HL-60 (cell line): ENCODE measurements at regions not wholly inside any gene's neighbourhood (a gene's known extent, or its start where the extent isn't known, plus 50 kb on each side); places are given as distances from the start of the nearest gene placed in this dataset.

Source experiments
- CTCF ChIP-seq: IDR thresholded peaks from one replicate; pipeline ENCODE4 v1.5.1; 2011; ENCODE audit warnings: low read length, control low read depth, inconsistent platforms; ENCODE audit not compliant: insufficient read depth
- POLR2AphosphoS5 ChIP-seq: IDR thresholded peaks from 2 replicates; pipeline ENCODE4 v1.6.1; 2012; ENCODE audit warnings: low read depth

- TF ChIP-seq CTCF (no peak), POLR2AphosphoS5 (no peak)
Measured at GRCh38 chr1:30229557-30229956, 493.8 kb downstream of the MATN1 start.
